HTR-8/SVneo (cell line): ENCODE measurements at regions not wholly inside any gene's neighbourhood (a gene's known extent, or its start where the extent isn't known, plus 50 kb on each side); places are given as distances from the start of the nearest gene placed in this dataset.
"Not testable (repeated sequence)": the region's sequence is repeated elsewhere in the genome, so short reads cannot be mapped to it uniquely, and the experiment has no call there.

Experiments used
- DNase-seq: peaks from one replicate; pipeline ENCODE4 v3.0.0; 2011; ENCODE audit warnings: low spot score, mixed read lengths; ENCODE audit not compliant: insufficient read length
- FAIRE-seq: peaks from 2 replicates; lab custom pipeline; 2011; peaks lifted over from hg19 to GRCh38; lab: Jason Lieb, UNC

GRCh38 chrX:25805744-25806143 is 332.4 kb upstream of the MAGEB18 start:
- FAIRE-seq: no peak
- no peak for DNase-seq

- FAIRE-seq: no peak
Observed at GRCh38 chrX:25807022-25807421, 331.1 kb upstream of the MAGEB18 start.

GRCh38 chrX:25810202-25810601 is 327.9 kb upstream of the MAGEB18 start:
- DNase-seq (peak; percentile 8), FAIRE-seq (no peak)

More at GRCh38 chrX:25807022-25807421, 331.1 kb upstream of the MAGEB18 start:
- DNase-seq: no peak

- DNase-seq (no peak), FAIRE-seq (no peak)
Observed at GRCh38 chrX:25819879-25820278, 318.3 kb upstream of the MAGEB18 start.

GRCh38 chrX:25851141-25851540 is 287.0 kb upstream of the MAGEB18 start:
- FAIRE-seq (no peak), DNase-seq (no peak)

GRCh38 chrX:25853002-25853479 is 285.1 kb upstream of the MAGEB18 start:
- DNase-seq (no peak), FAIRE-seq (no peak)

GRCh38 chrX:25858273-25858880 is 279.8 kb upstream of the MAGEB18 start:
- DNase-seq (no peak), FAIRE-seq (no peak)

- DNase-seq (no peak), FAIRE-seq (peak; percentile 26)
Observed at GRCh38 chrX:25860322-25860721, 277.8 kb upstream of the MAGEB18 start.

GRCh38 chrX:25869761-25870160 is 268.4 kb upstream of the MAGEB18 start:
- no peak for FAIRE-seq
- DNase-seq: no peak

- no peak for DNase-seq
- no peak for FAIRE-seq
Observed at GRCh38 chrX:25872786-25873185, 265.4 kb upstream of the MAGEB18 start.

- no peak for DNase-seq
- FAIRE-seq: peak; percentile 80
Observed at GRCh38 chrX:25873196-25873595, 264.9 kb upstream of the MAGEB18 start.

- FAIRE-seq (no peak), DNase-seq (no peak)
Observed at GRCh38 chrX:25878806-25879205, 259.3 kb upstream of the MAGEB18 start.

- DNase-seq, FAIRE-seq: not testable (repeated sequence)
Observed at GRCh38 chrX:25882503-25882902, 255.6 kb upstream of the MAGEB18 start.

- no peak for DNase-seq
- FAIRE-seq: no peak
Observed at GRCh38 chrX:25897758-25898157, 240.4 kb upstream of the MAGEB18 start.

GRCh38 chrX:25905728-25906127 is 232.4 kb upstream of the MAGEB18 start:
- FAIRE-seq, DNase-seq: not testable (repeated sequence)

GRCh38 chrX:25925946-25926345 is 212.2 kb upstream of the MAGEB18 start:
- DNase-seq (no peak), FAIRE-seq (no peak)

- FAIRE-seq: no peak
- no peak for DNase-seq
Observed at GRCh38 chrX:25928316-25928715, 209.8 kb upstream of the MAGEB18 start.

- FAIRE-seq: no peak
- no peak for DNase-seq
Observed at GRCh38 chrX:25941087-25941486, 197.1 kb upstream of the MAGEB18 start.

- DNase-seq: no peak
- FAIRE-seq: no peak
Observed at GRCh38 chrX:25941559-25942250, 196.4 kb upstream of the MAGEB18 start.

GRCh38 chrX:25968920-25969319 is 169.2 kb upstream of the MAGEB18 start:
- peak; percentile 10 for DNase-seq
- no peak for FAIRE-seq

- FAIRE-seq (no peak), DNase-seq (no peak)
Observed at GRCh38 chrX:25976683-25977310, 161.3 kb upstream of the MAGEB18 start.
